Bronchial epithelial cell (primary cell): ENCODE measurements at regions not wholly inside any gene's neighbourhood (a gene's known extent, or its start where the extent isn't known, plus 50 kb on each side); places are given as distances from the start of the nearest gene placed in this dataset.
A peak's percentile ranks its signal among the peaks of the same experiment; 100 is the strongest.

Experiments
- DNase-seq: peaks from one replicate; pipeline ENCODE4 v3.0.0-alpha.2; 2010; ENCODE audit warnings: low read depth
- FAIRE-seq: peaks from 2 replicates; lab custom pipeline; 2011; peaks lifted over from hg19 to GRCh38; lab: Jason Lieb, UNC
- H3K27me3 ChIP-seq: 2 replicates; pipeline ENCODE4 v1.5.1; 2011; ENCODE audit warnings: low read length; ENCODE audit not compliant: control insufficient read depth, insufficient read depth
- H3K36me3 ChIP-seq: 2 replicates; pipeline ENCODE4 v1.5.1; 2011; ENCODE audit warnings: low read length; ENCODE audit not compliant: control insufficient read depth, insufficient read depth
- H3K4me3 ChIP-seq: 2 replicates; pipeline ENCODE4 v1.5.1; 2011; ENCODE audit warnings: mild to moderate bottlenecking, low read depth, low read length, control low read depth
- TF ChIP-seq, protein P1 (sequence below): IDR thresholded peaks from 2 replicates; pipeline ENCODE4 v1.5.1; 2011; ENCODE audit warnings: mild to moderate bottlenecking, moderate library complexity, low read length, control low read depth, inconsistent platforms; ENCODE audit not compliant: insufficient read depth, severe bottlenecking

DNA sequence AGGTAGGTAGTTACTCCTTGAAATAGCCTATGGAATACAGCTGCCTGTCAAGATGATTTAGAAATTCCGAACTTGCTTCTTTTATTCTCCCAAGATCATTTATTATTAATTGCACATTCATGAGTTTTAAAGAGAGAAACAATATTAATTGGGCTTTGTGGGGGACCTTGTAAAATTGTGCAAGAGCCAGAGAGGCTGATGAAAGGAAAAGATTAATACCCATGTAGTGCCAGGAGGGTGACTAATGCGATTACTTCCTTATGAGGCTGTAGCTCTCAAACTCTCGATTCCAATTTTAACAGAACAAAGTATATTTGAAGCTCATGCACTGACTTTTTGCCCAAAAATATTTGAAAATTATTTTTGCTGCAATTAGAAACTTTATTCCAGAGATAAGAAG, 423.8 kb upstream of the ID4 start:
- no peaks in the 10 kb centered on the region for H3K27me3 ChIP-seq
- TF ChIP-seq, protein P1, sequence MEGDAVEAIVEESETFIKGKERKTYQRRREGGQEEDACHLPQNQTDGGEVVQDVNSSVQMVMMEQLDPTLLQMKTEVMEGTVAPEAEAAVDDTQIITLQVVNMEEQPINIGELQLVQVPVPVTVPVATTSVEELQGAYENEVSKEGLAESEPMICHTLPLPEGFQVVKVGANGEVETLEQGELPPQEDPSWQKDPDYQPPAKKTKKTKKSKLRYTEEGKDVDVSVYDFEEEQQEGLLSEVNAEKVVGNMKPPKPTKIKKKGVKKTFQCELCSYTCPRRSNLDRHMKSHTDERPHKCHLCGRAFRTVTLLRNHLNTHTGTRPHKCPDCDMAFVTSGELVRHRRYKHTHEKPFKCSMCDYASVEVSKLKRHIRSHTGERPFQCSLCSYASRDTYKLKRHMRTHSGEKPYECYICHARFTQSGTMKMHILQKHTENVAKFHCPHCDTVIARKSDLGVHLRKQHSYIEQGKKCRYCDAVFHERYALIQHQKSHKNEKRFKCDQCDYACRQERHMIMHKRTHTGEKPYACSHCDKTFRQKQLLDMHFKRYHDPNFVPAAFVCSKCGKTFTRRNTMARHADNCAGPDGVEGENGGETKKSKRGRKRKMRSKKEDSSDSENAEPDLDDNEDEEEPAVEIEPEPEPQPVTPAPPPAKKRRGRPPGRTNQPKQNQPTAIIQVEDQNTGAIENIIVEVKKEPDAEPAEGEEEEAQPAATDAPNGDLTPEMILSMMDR, result no peak
- no peak for FAIRE-seq
- H3K36me3 ChIP-seq, result no peaks in the 10 kb centered on the region
- peak; percentile 86 for DNase-seq
- no peak overlapping the region for H3K4me3 ChIP-seq

DNA sequence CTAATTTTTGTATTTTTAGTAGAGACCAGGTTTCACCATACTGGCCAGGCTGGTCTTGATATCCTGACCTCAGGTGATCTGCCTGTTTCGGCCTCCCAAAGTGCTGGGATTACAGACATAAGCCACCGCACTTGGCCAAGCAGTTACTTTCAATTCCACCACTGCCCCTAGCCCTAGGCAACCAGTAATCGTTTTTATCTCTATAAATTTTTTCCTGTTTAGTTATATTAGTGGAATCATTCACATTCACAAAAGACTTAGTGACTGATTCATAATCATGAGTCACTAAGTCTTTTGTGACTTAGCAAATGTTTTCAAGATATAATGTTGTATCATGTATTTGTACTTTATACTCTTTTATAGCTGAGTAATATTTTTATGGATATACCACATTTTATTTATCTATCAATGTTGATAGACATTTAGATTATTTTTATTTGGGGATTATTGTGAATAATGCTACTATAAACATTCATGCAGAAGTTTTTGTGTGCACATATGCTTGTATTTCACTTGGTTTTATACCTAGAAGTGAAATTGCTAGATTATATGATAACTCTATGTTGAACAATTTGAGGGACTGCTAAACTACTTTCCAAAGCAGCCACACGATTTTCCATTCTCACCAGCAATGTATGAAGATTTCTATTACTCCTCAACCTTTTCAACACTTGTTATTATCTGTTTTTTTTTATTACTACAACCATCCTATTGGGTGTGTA, 421.4 kb upstream of the ID4 start:
- no peaks in the 10 kb centered on the region for H3K27me3 ChIP-seq
- no peak for FAIRE-seq
- no peak overlapping the region for H3K4me3 ChIP-seq
- DNase-seq, result peak; percentile 91
- TF ChIP-seq, protein P1, result no peak
- H3K36me3 ChIP-seq, result no peaks in the 10 kb centered on the region

DNA sequence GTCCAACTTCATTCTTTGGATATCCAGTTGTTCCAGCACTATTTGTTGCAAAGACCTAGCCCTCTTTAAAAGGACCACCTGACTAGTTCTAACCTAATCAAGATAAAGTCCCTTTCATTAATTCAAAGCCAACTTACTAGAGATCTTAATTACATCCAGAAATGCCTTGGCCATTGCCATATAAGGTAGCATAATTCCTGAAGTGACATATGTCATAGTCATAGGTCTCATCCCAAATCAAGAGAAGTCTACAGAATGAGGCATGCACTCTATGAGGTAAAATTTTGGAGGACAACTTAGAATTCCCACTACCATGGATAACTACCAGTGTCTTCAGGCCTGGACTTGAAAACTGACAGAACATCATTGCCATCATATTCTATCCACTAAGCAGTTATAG, 420.4 kb upstream of the ID4 start:
- FAIRE-seq (no peak), DNase-seq (no peak)
- Histone ChIP-seq H3K36me3 (no peaks in the 10 kb centered on the region), H3K4me3 (no peak overlapping the region), H3K27me3 (no peaks in the 10 kb centered on the region)
- TF ChIP-seq, protein P1, result no peak

DNA sequence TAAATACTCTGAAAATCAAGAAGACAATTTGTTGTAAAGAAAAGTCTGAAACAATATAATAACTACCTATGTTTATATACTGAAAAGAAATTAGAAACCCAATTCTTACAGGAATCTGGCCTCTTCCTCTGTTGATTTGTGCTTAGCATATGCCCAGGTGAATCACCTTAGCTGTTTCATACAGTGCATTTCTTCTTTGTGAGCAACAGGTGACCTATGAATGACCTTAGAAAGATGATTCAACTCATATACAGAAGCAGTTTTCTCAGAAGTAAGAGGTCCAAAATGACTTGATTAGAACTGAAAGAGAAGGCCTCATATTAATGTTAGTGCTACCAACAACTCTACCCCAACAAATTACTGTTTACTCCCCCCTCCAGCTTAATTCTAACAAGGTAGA, 419.5 kb upstream of the ID4 start:
- Histone ChIP-seq H3K27me3 (no peaks in the 10 kb centered on the region), H3K4me3 (no peak overlapping the region), H3K36me3 (no peaks in the 10 kb centered on the region)
- no peak for FAIRE-seq
- TF ChIP-seq, protein P1, result no peak
- DNase-seq, result peak; percentile 95

DNA sequence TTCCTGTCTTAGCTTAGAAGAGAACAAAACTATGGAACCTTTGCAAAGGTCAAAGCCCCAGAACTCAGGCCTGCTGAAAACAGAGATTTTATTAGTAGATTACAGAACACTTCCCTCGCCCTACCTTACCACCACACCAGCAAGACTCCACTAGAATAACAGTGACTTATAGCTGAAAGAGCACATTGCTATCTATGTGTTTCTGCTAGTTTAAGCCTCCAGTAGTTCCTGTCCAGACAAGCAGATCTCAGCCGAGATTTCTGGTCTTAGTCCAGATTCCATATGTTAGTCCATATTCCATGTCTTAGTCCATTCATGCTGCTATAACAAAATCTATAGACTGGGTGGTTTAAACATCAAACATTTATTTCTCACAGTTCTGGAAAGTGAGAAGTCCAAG, 412.3 kb upstream of the ID4 start:
- Histone ChIP-seq H3K36me3 (no peaks in the 10 kb centered on the region), H3K4me3 (no peak overlapping the region), H3K27me3 (no peaks in the 10 kb centered on the region)
- TF ChIP-seq, protein P1, result no peak
- DNase-seq (peak; percentile 61), FAIRE-seq (no peak)

DNA sequence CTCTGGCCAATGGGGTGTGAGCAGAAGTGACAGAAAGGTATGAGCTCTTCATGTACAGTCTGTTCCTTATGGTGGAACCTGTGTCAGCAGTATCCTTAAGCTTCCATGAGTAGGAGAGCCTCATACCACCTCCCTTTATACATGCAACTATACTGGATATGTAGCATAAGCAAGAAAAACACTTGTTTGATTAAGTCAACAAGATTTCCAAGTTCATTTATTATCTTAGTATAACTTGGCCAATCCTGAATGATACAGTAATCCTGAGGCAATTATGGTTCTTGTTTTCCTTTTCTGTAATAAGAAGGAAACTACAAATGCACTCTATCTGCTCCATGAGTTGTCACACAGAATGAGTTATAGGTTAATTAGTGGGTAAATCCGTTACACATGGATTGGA, 409.6 kb upstream of the ID4 start:
- no peaks in the 10 kb centered on the region for H3K36me3 ChIP-seq
- TF ChIP-seq, protein P1, result no peak
- no peaks in the 10 kb centered on the region for H3K27me3 ChIP-seq
- no peak overlapping the region for H3K4me3 ChIP-seq
- FAIRE-seq (no peak), DNase-seq (no peak)
